ENCODE measurements at regions not wholly inside any gene's neighbourhood (a gene's known extent, or its start where the extent isn't known, plus 50 kb on each side); places are given as distances from the start of the nearest gene placed in this dataset.

DNA sequence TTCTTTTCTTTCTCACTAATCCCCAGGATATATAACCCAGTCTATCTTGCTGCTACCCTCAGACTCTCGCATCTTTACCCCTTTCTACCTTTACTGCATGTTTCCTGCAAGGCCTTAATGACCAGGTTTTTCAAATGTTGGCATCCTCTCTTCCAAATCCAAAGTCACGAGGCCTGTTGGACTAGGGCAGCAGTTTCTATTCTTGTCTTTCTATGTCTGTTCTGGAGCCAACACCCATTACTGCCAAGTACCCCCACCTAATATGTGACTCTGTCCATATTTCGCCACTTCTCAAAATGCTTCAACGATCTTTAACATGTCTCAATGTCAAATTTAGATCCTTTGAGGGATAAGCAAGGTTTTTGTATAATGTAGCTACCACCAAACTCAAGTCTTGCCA, 443.4 kb downstream of the BMP2 start:
- Histone ChIP-seq H3K36me3 (ENCODE audit: control insufficient read depth in 4 of 4, insufficient read depth in 4 of 4, low read length in 4 of 4) (no peaks in the 10 kb centered on the region), H3K9me3 (ENCODE audit: control insufficient read depth in 4 of 4, insufficient read depth in 3 of 4, low read length in 3 of 4) (no peaks in the 10 kb centered on the region), H3K27ac (ENCODE audit: low read depth in 1 of 2, low read length in 1 of 2) (no peak overlapping the region), H3K27me3 (ENCODE audit: control insufficient read depth in 3 of 3, insufficient read depth in 3 of 3, low read length in 2 of 3) (no peaks in the 10 kb centered on the region), H3K4me3 (no peak overlapping the region), H3K4me1 (ENCODE audit: control insufficient read depth in 5 of 5, insufficient read depth in 5 of 5, low read length in 5 of 5) (no peaks in the 10 kb centered on the region), H3K9ac (ENCODE audit: insufficient read depth in 1 of 2, low read length in 2 of 2) (no peak overlapping the region)
- no peak for ATAC-seq (ENCODE audit: insufficient read depth, low FRiP score)
- DNase-seq: no peak
- 80 to 91% methylated on average over 4 of the region's 4 CpGs for WGBS, 2 donors
- TF ChIP-seq, protein P1, sequence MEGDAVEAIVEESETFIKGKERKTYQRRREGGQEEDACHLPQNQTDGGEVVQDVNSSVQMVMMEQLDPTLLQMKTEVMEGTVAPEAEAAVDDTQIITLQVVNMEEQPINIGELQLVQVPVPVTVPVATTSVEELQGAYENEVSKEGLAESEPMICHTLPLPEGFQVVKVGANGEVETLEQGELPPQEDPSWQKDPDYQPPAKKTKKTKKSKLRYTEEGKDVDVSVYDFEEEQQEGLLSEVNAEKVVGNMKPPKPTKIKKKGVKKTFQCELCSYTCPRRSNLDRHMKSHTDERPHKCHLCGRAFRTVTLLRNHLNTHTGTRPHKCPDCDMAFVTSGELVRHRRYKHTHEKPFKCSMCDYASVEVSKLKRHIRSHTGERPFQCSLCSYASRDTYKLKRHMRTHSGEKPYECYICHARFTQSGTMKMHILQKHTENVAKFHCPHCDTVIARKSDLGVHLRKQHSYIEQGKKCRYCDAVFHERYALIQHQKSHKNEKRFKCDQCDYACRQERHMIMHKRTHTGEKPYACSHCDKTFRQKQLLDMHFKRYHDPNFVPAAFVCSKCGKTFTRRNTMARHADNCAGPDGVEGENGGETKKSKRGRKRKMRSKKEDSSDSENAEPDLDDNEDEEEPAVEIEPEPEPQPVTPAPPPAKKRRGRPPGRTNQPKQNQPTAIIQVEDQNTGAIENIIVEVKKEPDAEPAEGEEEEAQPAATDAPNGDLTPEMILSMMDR (IDR thresholded peaks at IDR 0.05; ENCODE audit: control extremely low read depth, extremely low read depth): no peak

DNA sequence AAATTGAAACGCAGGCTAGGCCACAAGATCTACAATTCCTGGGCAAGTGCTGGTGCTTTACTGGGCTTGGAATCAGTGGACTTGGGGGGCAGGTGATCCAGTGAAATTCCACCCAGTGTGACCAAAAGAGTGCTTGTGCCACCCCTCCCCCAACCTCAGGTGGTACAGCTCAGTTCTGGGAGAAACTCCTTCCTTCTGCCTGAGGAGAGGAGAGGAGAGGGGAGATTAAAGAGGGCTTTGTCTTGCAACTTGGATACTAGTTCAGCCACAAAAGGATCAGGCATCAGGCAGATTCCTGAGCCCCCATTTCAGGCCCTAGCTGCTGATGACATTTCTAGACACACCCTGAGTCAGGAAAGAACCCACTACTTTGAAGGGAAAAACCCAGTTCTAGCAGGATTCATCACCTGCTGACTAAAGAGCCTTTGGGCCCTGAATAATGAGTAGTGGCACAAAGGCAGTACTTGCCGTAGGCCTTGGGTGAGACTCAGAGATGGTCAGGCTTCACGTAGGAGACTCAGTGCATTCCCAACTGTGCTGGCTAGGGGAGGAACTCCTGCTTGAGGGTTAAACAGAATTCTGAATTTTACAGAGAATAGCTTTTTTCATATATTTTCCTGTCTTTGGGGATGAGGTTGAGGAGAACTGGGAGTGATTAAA, 446.7 kb downstream of the BMP2 start:
- no peak overlapping the region for H3K4me3 ChIP-seq
- H3K36me3 ChIP-seq (ENCODE audit: control insufficient read depth in 4 of 4, insufficient read depth in 4 of 4, low read length in 4 of 4): no peaks in the 10 kb centered on the region
- H3K9me3 ChIP-seq (ENCODE audit: control insufficient read depth in 4 of 4, insufficient read depth in 3 of 4, low read length in 3 of 4): no peaks in the 10 kb centered on the region
- ATAC-seq (ENCODE audit: insufficient read depth, low FRiP score) (no peak), DNase-seq (no peak)
- H3K9ac ChIP-seq (ENCODE audit: insufficient read depth in 1 of 2, low read length in 2 of 2): no peak overlapping the region
- TF ChIP-seq, protein P1 (IDR thresholded peaks at IDR 0.05; ENCODE audit: control extremely low read depth, extremely low read depth): no peak
- no peaks in the 10 kb centered on the region for H3K4me1 ChIP-seq (ENCODE audit: control insufficient read depth in 5 of 5, insufficient read depth in 5 of 5, low read length in 5 of 5)
- H3K27ac ChIP-seq (ENCODE audit: low read depth in 1 of 2, low read length in 1 of 2): no peak overlapping the region
- no peaks in the 10 kb centered on the region for H3K27me3 ChIP-seq (ENCODE audit: control insufficient read depth in 3 of 3, insufficient read depth in 3 of 3, low read length in 2 of 3)
- WGBS, 2 donors: 91 to 92% methylated on average over 3 of the region's 3 CpGs

DNA sequence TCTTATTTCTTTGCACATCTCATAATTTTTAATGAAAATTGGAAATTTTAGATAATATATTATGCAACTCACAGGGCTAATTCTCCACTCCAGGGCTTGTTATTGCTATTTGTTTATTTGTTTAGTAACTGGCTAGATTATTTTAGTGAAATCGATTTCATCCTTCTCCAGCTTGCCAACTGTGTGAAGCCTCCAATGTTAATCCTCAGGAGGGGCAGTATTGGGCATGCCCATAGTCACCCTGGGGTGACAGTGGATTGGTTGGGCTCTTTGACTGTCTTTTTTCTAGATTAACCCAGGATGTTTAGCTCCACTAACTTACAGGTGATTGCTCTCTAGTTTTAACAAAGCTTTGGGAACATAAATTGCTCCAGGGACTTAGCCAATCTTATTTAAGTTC, 450.1 kb downstream of the BMP2 start:
- H3K4me1 ChIP-seq (ENCODE audit: control insufficient read depth in 5 of 5, insufficient read depth in 5 of 5, low read length in 5 of 5): no peaks in the 10 kb centered on the region
- ATAC-seq (ENCODE audit: insufficient read depth, low FRiP score) (no peak), DNase-seq (no peak)
- TF ChIP-seq, protein P1 (IDR thresholded peaks at IDR 0.05; ENCODE audit: control extremely low read depth, extremely low read depth): no peak
- no peaks in the 10 kb centered on the region for H3K9me3 ChIP-seq (ENCODE audit: control insufficient read depth in 4 of 4, insufficient read depth in 3 of 4, low read length in 3 of 4)
- no peak overlapping the region for H3K4me3 ChIP-seq
- WGBS, 2 donors: 73 to 86% methylated on average over 1 of the region's 1 CpG
- H3K9ac ChIP-seq (ENCODE audit: insufficient read depth in 1 of 2, low read length in 2 of 2): no peak overlapping the region
- H3K27ac ChIP-seq (ENCODE audit: low read depth in 1 of 2, low read length in 1 of 2): no peak overlapping the region
- no peaks in the 10 kb centered on the region for H3K27me3 ChIP-seq (ENCODE audit: control insufficient read depth in 3 of 3, insufficient read depth in 3 of 3, low read length in 2 of 3)
- H3K36me3 ChIP-seq (ENCODE audit: control insufficient read depth in 4 of 4, insufficient read depth in 4 of 4, low read length in 4 of 4): no peaks in the 10 kb centered on the region

DNA sequence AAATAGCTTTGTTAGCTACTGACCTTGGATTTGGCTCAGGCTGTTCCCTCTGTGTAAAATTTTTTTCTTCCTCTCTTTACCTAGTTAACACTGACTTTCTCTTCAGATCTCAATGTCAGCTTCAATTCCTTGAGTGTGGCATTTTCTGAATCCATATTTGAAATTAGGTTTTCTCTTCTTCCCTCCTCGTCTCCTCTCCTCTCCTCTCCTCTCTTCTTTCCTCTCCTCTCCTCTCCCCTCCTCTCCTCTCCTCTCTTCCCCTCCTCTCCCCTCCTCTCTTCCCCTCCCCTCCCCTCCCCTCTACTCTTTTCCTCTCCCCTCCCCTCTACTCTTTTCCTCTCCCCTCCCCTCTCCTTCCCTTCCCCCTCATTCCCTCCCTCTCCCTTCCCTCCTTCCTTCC, 453.3 kb downstream of the BMP2 start:
- H3K9ac ChIP-seq (ENCODE audit: insufficient read depth in 1 of 2, low read length in 2 of 2): no peak overlapping the region
- TF ChIP-seq, protein P1 (IDR thresholded peaks at IDR 0.05; ENCODE audit: control extremely low read depth, extremely low read depth): no peak
- 76 to 80% methylated on average over 1 of the region's 1 CpG for WGBS, 2 donors
- no peak for DNase-seq
- H3K27ac ChIP-seq (ENCODE audit: low read depth in 1 of 2, low read length in 1 of 2): no peak overlapping the region
- no peak for ATAC-seq (ENCODE audit: insufficient read depth, low FRiP score)
- H3K4me3 ChIP-seq: no peak overlapping the region
- peaks cover 0 to 2% (median 0%) of the 10 kb centered on the region in 4 donors for H3K9me3 ChIP-seq (ENCODE audit: control insufficient read depth in 4 of 4, insufficient read depth in 3 of 4, low read length in 3 of 4)
- no peaks in the 10 kb centered on the region for H3K4me1 ChIP-seq (ENCODE audit: control insufficient read depth in 5 of 5, insufficient read depth in 5 of 5, low read length in 5 of 5)
- H3K27me3 ChIP-seq (ENCODE audit: control insufficient read depth in 3 of 3, insufficient read depth in 3 of 3, low read length in 2 of 3): no peaks in the 10 kb centered on the region
- no peaks in the 10 kb centered on the region for H3K36me3 ChIP-seq (ENCODE audit: control insufficient read depth in 4 of 4, insufficient read depth in 4 of 4, low read length in 4 of 4)

Data from lung (tissue), 11 donors.